ENCODE measurements at regions not wholly inside any gene's neighbourhood (a gene's known extent, or its start where the extent isn't known, plus 50 kb on each side); places are given as distances from the start of the nearest gene placed in this dataset.
"Not testable (repeated sequence)": the region's sequence is repeated elsewhere in the genome, so short reads cannot be mapped to it uniquely, and the experiment has no call there.

GRCh38 chr14:105897725-105898113, 371.3 kb downstream of the TMEM121 start:
- no peak for DNase-seq (ENCODE audit: low read depth in 1 of 2, low spot score in 1 of 2)

GRCh38 chr14:105898482-105899010, 372.2 kb downstream of the TMEM121 start:
- no peak for DNase-seq (ENCODE audit: low read depth in 1 of 2, low spot score in 1 of 2)

- DNase-seq (ENCODE audit: low read depth in 1 of 2, low spot score in 1 of 2), result no peak
Observed at GRCh38 chr14:105899071-105899641, 372.8 kb downstream of the TMEM121 start.

- DNase-seq (ENCODE audit: low read depth in 1 of 2, low spot score in 1 of 2), result no peak
Observed at GRCh38 chr14:105899657-105900397, 373.4 kb downstream of the TMEM121 start.

GRCh38 chr14:105900398-105901160, 374.2 kb downstream of the TMEM121 start:
- DNase-seq (ENCODE audit: low read depth in 1 of 2, low spot score in 1 of 2), result no peak

- no peak for DNase-seq (ENCODE audit: low read depth in 1 of 2, low spot score in 1 of 2)
Observed at GRCh38 chr14:105901226-105901625, 374.8 kb downstream of the TMEM121 start.

- no peak for DNase-seq (ENCODE audit: low read depth in 1 of 2, low spot score in 1 of 2)
Observed at GRCh38 chr14:105902131-105902898, 375.9 kb downstream of the TMEM121 start.

- DNase-seq (ENCODE audit: low read depth in 1 of 2, low spot score in 1 of 2), result not testable (repeated sequence)
Observed at GRCh38 chr14:105902899-105903165, 376.4 kb downstream of the TMEM121 start.

GRCh38 chr14:105903971-105904370, 377.6 kb downstream of the TMEM121 start:
- no peak for DNase-seq (ENCODE audit: low read depth in 1 of 2, low spot score in 1 of 2)

- no peak for DNase-seq (ENCODE audit: low read depth in 1 of 2, low spot score in 1 of 2)
Observed at GRCh38 chr14:105904379-105904778, 378.0 kb downstream of the TMEM121 start.

- DNase-seq (ENCODE audit: low read depth in 1 of 2, low spot score in 1 of 2), result no peak
Observed at GRCh38 chr14:105905456-105905855, 379.1 kb downstream of the TMEM121 start.

GRCh38 chr14:105907276-105907675, 380.9 kb downstream of the TMEM121 start:
- DNase-seq (ENCODE audit: low read depth in 1 of 2, low spot score in 1 of 2), result no peak

GRCh38 chr14:105908006-105908405, 381.6 kb downstream of the TMEM121 start:
- no peak for DNase-seq (ENCODE audit: low read depth in 1 of 2, low spot score in 1 of 2)

GRCh38 chr14:105908481-105908911, 382.1 kb downstream of the TMEM121 start:
- DNase-seq (ENCODE audit: low read depth in 1 of 2, low spot score in 1 of 2), result no peak

GRCh38 chr14:105909046-105909827, 382.9 kb downstream of the TMEM121 start:
- no peak for DNase-seq (ENCODE audit: low read depth in 1 of 2, low spot score in 1 of 2)

- DNase-seq (ENCODE audit: low read depth in 1 of 2, low spot score in 1 of 2), result not testable (repeated sequence)
Observed at GRCh38 chr14:105909828-105910120, 383.4 kb downstream of the TMEM121 start.

- no peak for DNase-seq (ENCODE audit: low read depth in 1 of 2, low spot score in 1 of 2)
Observed at GRCh38 chr14:105910426-105910825, 384.0 kb downstream of the TMEM121 start.

- DNase-seq (ENCODE audit: low read depth in 1 of 2, low spot score in 1 of 2), result no peak
Observed at GRCh38 chr14:105911006-105911847, 384.8 kb downstream of the TMEM121 start.

GRCh38 chr14:105911848-105912292, 385.5 kb downstream of the TMEM121 start:
- DNase-seq (ENCODE audit: low read depth in 1 of 2, low spot score in 1 of 2), result not testable (repeated sequence)
